Fibroblast of lung (primary cell): ENCODE measurements at regions not wholly inside any gene's neighbourhood (a gene's known extent, or its start where the extent isn't known, plus 50 kb on each side); places are given as distances from the start of the nearest gene placed in this dataset.

ENCODE experiments used
- DNase-seq, 2 donors: peaks; one replicate each; pipeline versions ENCODE4 v3.0.0 to v3.0.0-alpha.2; 2010; ENCODE audit warnings: low read depth in 2 of 2
- H2AFZ ChIP-seq: 2 replicates; pipeline ENCODE4 v1.5.1; 2012; ENCODE audit warnings: low read length, control low read depth, inconsistent platforms
- H3K27ac ChIP-seq: 2 replicates; pipeline ENCODE4 v1.5.1; 2011; ENCODE audit warnings: low read length, control low read depth; ENCODE audit not compliant: insufficient read depth
- H3K27me3 ChIP-seq: 2 replicates; pipeline ENCODE4 v1.5.1; 2011; ENCODE audit warnings: mild to moderate bottlenecking, low read length; ENCODE audit not compliant: control insufficient read depth, insufficient read depth
- H3K36me3 ChIP-seq: 2 replicates; pipeline ENCODE4 v1.5.1; 2011; ENCODE audit warnings: low read length; ENCODE audit not compliant: control insufficient read depth, insufficient read depth
- H3K4me1 ChIP-seq: 2 replicates; pipeline ENCODE4 v1.5.1; 2011; ENCODE audit warnings: low read length; ENCODE audit not compliant: control insufficient read depth, insufficient read depth; ENCODE audit errors: extremely low read depth
- H3K4me2 ChIP-seq: 2 replicates; pipeline ENCODE4 v1.5.1; 2011; ENCODE audit warnings: low read length, control low read depth; ENCODE audit not compliant: insufficient read depth; ENCODE audit errors: extremely low read depth
- H3K4me3 ChIP-seq, 4 experiments: fragments of 200-600 bp in 1 of 4; sonication (generic) in 1 of 4; replicated peaks in 1 of 4; 2 replicates each; pipeline ENCODE4 v1.5.1; 2011 to 2016; ENCODE audit warnings: low read length in 4 of 4, low read depth in 3 of 4, mild to moderate bottlenecking in 3 of 4, control low read depth in 2 of 4, inconsistent platforms in 1 of 4, mixed read lengths in 1 of 4; ENCODE audit not compliant: insufficient read depth in 1 of 4; ENCODE audit errors: control extremely low read depth in 1 of 4
- H3K79me2 ChIP-seq: 2 replicates; pipeline ENCODE4 v1.5.1; 2012; ENCODE audit warnings: mild to moderate bottlenecking, low read length, inconsistent platforms; ENCODE audit not compliant: control insufficient read depth, insufficient read depth
- H3K9ac ChIP-seq: 2 replicates; pipeline ENCODE4 v1.5.1; 2011; ENCODE audit warnings: mild to moderate bottlenecking, low read length, control low read depth; ENCODE audit not compliant: insufficient read depth
- H3K9me3 ChIP-seq: 2 replicates; pipeline ENCODE4 v1.5.1; 2012; ENCODE audit warnings: low read depth, low read length; ENCODE audit not compliant: control insufficient read depth, insufficient read depth
- H4K20me1 ChIP-seq: 2 replicates; pipeline ENCODE4 v1.5.1; 2011; ENCODE audit warnings: low read length; ENCODE audit not compliant: control insufficient read depth, insufficient read depth; ENCODE audit errors: extremely low read depth
- EZH2 ChIP-seq: IDR thresholded peaks from 2 replicates; pipeline ENCODE4 v1.5.1; 2012; ENCODE audit warnings: low read length, control low read depth, mild to moderate bottlenecking; ENCODE audit errors: missing control alignments
- TF ChIP-seq, protein P1 (sequence below), 2 donors: IDR thresholded peaks in 1 of 2; conservative IDR thresholded peaks in 1 of 2; 1 replicate in 1 of 2; 2 replicates in 1 of 2; pipeline ENCODE4 v1.5.1; 2011 to 2012; ENCODE audit warnings: low read length in 2 of 2, control low read depth in 1 of 2, inconsistent platforms in 1 of 2, low read depth in 1 of 2, mild to moderate bottlenecking in 1 of 2

GRCh38 chr2:194556629-194557028 lies 1100.4 kb upstream of the SLC39A10 start:
- Histone ChIP-seq H3K79me2 (no peaks in the 10 kb centered on the region), H2AFZ (no peak overlapping the region), H3K4me2 (no peak overlapping the region), H3K27ac (no peak overlapping the region), H3K9ac (no peak overlapping the region), H3K9me3 (no peaks in the 10 kb centered on the region), H3K27me3 (no peaks in the 10 kb centered on the region), H3K4me1 (no peaks in the 10 kb centered on the region), H3K4me3 (no peak overlapping the region), H3K36me3 (no peaks in the 10 kb centered on the region), H4K20me1 (no peaks in the 10 kb centered on the region)
- no peak for TF ChIP-seq EZH2
- TF ChIP-seq, protein P1, sequence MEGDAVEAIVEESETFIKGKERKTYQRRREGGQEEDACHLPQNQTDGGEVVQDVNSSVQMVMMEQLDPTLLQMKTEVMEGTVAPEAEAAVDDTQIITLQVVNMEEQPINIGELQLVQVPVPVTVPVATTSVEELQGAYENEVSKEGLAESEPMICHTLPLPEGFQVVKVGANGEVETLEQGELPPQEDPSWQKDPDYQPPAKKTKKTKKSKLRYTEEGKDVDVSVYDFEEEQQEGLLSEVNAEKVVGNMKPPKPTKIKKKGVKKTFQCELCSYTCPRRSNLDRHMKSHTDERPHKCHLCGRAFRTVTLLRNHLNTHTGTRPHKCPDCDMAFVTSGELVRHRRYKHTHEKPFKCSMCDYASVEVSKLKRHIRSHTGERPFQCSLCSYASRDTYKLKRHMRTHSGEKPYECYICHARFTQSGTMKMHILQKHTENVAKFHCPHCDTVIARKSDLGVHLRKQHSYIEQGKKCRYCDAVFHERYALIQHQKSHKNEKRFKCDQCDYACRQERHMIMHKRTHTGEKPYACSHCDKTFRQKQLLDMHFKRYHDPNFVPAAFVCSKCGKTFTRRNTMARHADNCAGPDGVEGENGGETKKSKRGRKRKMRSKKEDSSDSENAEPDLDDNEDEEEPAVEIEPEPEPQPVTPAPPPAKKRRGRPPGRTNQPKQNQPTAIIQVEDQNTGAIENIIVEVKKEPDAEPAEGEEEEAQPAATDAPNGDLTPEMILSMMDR (conservative IDR thresholded peaks at IDR 0.05 in 1 of 2, IDR thresholded peaks at IDR 0.05 in 1 of 2; ENCODE audit: low read depth in 1 of 2, low read length in 2 of 2), result no peak
- DNase-seq, result no peak

DNA sequence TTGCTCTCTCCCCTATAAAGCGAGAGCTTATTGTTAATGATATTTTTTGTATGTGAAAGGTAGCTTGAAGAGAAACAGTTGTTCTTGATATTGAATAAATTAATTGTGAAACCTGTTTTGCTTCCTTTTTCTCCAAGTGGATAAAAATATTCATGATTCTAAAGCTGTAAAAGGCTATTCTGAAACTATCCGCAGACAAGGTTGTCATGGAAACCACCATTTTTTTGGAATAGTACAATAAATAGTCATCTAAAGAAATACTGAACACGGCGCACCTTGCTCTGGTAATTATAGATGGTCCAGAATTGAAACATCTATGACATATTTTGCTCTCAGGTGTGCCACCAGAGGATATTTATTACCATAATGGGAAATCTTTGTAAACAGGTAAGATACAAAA lies 1103.0 kb upstream of the SLC39A10 start:
- no peaks in the 10 kb centered on the region for H3K9me3 ChIP-seq
- H3K4me2 ChIP-seq, result no peak overlapping the region
- H3K4me3 ChIP-seq, result no peak overlapping the region
- no peaks in the 10 kb centered on the region for H3K4me1 ChIP-seq
- TF ChIP-seq, protein P1 (conservative IDR thresholded peaks at IDR 0.05 in 1 of 2, IDR thresholded peaks at IDR 0.05 in 1 of 2; ENCODE audit: low read depth in 1 of 2, low read length in 2 of 2), result no peak
- TF ChIP-seq EZH2, result no peak
- DNase-seq, result no peak
- no peaks in the 10 kb centered on the region for H3K79me2 ChIP-seq
- no peaks in the 10 kb centered on the region for H3K36me3 ChIP-seq
- H3K27ac ChIP-seq, result no peak overlapping the region
- no peaks in the 10 kb centered on the region for H3K27me3 ChIP-seq
- H2AFZ ChIP-seq, result no peak overlapping the region
- H3K9ac ChIP-seq, result no peak overlapping the region
- H4K20me1 ChIP-seq, result no peaks in the 10 kb centered on the region

DNA sequence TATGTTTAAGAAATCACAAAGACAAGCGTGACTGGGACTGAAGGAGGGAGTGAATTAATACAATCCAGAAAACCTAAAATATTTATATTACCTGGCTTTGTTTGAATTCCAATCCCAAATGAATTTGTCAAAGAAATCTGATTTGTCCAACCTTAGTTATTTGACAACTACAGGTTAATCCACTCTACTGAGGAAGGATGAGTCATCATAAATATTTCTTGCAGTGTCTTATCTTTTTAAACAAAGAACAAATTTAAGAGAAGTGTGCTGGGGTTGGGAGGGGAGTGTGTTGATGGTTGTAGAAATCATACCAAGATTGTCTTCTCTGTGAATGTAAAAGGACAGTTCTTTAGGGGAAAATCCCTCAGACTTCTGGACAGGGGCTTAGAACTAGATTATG lies 1106.3 kb upstream of the SLC39A10 start:
- H3K4me3 ChIP-seq, result no peak overlapping the region
- no peaks in the 10 kb centered on the region for H3K27me3 ChIP-seq
- H3K9me3 ChIP-seq, result no peaks in the 10 kb centered on the region
- DNase-seq, result no peak
- no peaks in the 10 kb centered on the region for H3K36me3 ChIP-seq
- H3K4me1 ChIP-seq, result no peaks in the 10 kb centered on the region
- H3K4me2 ChIP-seq, result no peak overlapping the region
- H4K20me1 ChIP-seq, result no peaks in the 10 kb centered on the region
- no peak overlapping the region for H3K9ac ChIP-seq
- no peaks in the 10 kb centered on the region for H3K79me2 ChIP-seq
- H3K27ac ChIP-seq, result no peak overlapping the region
- H2AFZ ChIP-seq, result no peak overlapping the region
- TF ChIP-seq, protein P1 (conservative IDR thresholded peaks at IDR 0.05 in 1 of 2, IDR thresholded peaks at IDR 0.05 in 1 of 2; ENCODE audit: low read depth in 1 of 2, low read length in 2 of 2), result no peak
- TF ChIP-seq EZH2, result no peak
